BLaER1 treated with 17β-estradiol and CSF1 and Interleukin-3, amounts not matched to agents 10 nM and 100 nM (cell line): ENCODE measurements at regions not wholly inside any gene's neighbourhood (a gene's known extent, or its start where the extent isn't known, plus 50 kb on each side); places are given as distances from the start of the nearest gene placed in this dataset.
A peak's percentile ranks its signal among the peaks of the same experiment; 100 is the strongest.
"Not testable (repeated sequence)": the region's sequence is repeated elsewhere in the genome, so short reads cannot be mapped to it uniquely, and the experiment has no call there.

Source experiments
- H3K27ac ChIP-seq, 11 experiments: shearing (Covaris generic); formaldehyde crosslinking; 2 replicates each; pipeline ENCODE4 v1.8.1; 2022
- H3K27me3 ChIP-seq, 11 experiments: shearing (Covaris generic); formaldehyde crosslinking; 2 replicates each; pipeline ENCODE4 v1.8.1; 2022
- H3K36me3 ChIP-seq, 11 experiments: shearing (Covaris generic); formaldehyde crosslinking; 2 replicates each; pipeline ENCODE4 v1.8.1; 2022
- H3K4me1 ChIP-seq, 10 experiments: shearing (Covaris generic); formaldehyde crosslinking; 2 replicates each; pipeline ENCODE4 v1.8.1; 2022
- H3K4me2 ChIP-seq, 11 experiments: shearing (Covaris generic); formaldehyde crosslinking; 2 replicates each; pipeline ENCODE4 v1.8.1; 2022
- H3K4me3 ChIP-seq, 10 experiments: shearing (Covaris generic); formaldehyde crosslinking; 2 replicates each; pipeline ENCODE4 v1.8.1; 2022
- H3K9ac ChIP-seq, 11 experiments: shearing (Covaris generic); formaldehyde crosslinking; 2 replicates each; pipeline ENCODE4 v1.8.1; 2022
- H3K9me3 ChIP-seq, 11 experiments: shearing (Covaris generic); formaldehyde crosslinking; replicated peaks in 1 of 11; 2 replicates each; pipeline ENCODE4 v1.8.1; 2022
- H4K20me1 ChIP-seq, 11 experiments: shearing (Covaris generic); formaldehyde crosslinking; 2 replicates each; pipeline ENCODE4 v1.8.1; 2022
- Cebpa-rat ChIP-seq, 11 experiments: shearing (Covaris generic); IDR thresholded peaks; 2 replicates each; pipeline ENCODE4 v1.8.1; 2022

GRCh38 chr15:30816430-30816829 lies 87.3 kb upstream of the FAN1 start:
- 0 out of 20 replicates have a peak, but pooled peaks cover 0 to 3% (median 0%) of the 10 kb centered on the region in 10 experiments for H3K4me1 ChIP-seq
- no peak overlapping the region for H3K4me2 ChIP-seq
- H3K27me3 ChIP-seq: no peaks in the 10 kb centered on the region
- H3K27ac ChIP-seq: no peak overlapping the region
- no peaks in the 10 kb centered on the region for H3K36me3 ChIP-seq
- no peaks in the 10 kb centered on the region for H3K9me3 ChIP-seq
- H3K4me3 ChIP-seq: no peak overlapping the region
- H3K9ac ChIP-seq: no peak overlapping the region
- no peaks in the 10 kb centered on the region for H4K20me1 ChIP-seq
- TF ChIP-seq Cebpa-rat (IDR thresholded peaks at IDR 0.05): no peak

- Histone ChIP-seq H3K4me1 (peaks cover 0 to 11% (median 6%) of the 10 kb centered on the region in 10 experiments; a peak in 13 of 20 replicates), H3K4me2 (peak overlapping the region in 7 of 11 experiments; percentile 12 to 40 (median 31); a peak in 7 of 22 replicates)
- not testable (repeated sequence) for H3K27ac ChIP-seq, H3K9ac ChIP-seq, H3K9me3 ChIP-seq, H4K20me1 ChIP-seq, H3K36me3 ChIP-seq, H3K4me3 ChIP-seq, H3K27me3 ChIP-seq
Measured at GRCh38 chr15:30823068-30823813, 80.5 kb upstream of the FAN1 start.

GRCh38 chr15:30824518-30825195 lies 79.1 kb upstream of the FAN1 start:
- no peaks in the 10 kb centered on the region for H3K36me3 ChIP-seq
- H3K27me3 ChIP-seq: no peaks in the 10 kb centered on the region
- H3K27ac ChIP-seq: no peak overlapping the region
- H3K4me3 ChIP-seq: no peak overlapping the region
- no peak overlapping the region for H3K4me2 ChIP-seq
- H3K4me1 ChIP-seq: peaks cover 0 to 11% (median 6%) of the 10 kb centered on the region in 10 experiments; a peak in 13 of 20 replicates
- no peak overlapping the region for H3K9ac ChIP-seq
- H3K9me3 ChIP-seq: no peaks in the 10 kb centered on the region
- no peak for TF ChIP-seq Cebpa-rat (IDR thresholded peaks at IDR 0.05)
- H4K20me1 ChIP-seq: no peaks in the 10 kb centered on the region

- H4K20me1 ChIP-seq: no peaks in the 10 kb centered on the region
- peaks cover 0 to 11% (median 6%) of the 10 kb centered on the region in 10 experiments; a peak in 13 of 20 replicates for H3K4me1 ChIP-seq
- H3K4me3 ChIP-seq: no peak overlapping the region
- H3K9me3 ChIP-seq: no peaks in the 10 kb centered on the region
- no peaks in the 10 kb centered on the region for H3K27me3 ChIP-seq
- H3K4me2 ChIP-seq: no peak overlapping the region
- no peak for TF ChIP-seq Cebpa-rat (IDR thresholded peaks at IDR 0.05)
- no peak overlapping the region for H3K9ac ChIP-seq
- H3K27ac ChIP-seq: no peak overlapping the region
- H3K36me3 ChIP-seq: no peaks in the 10 kb centered on the region
Measured at GRCh38 chr15:30827625-30828303, 76.0 kb upstream of the FAN1 start.

GRCh38 chr15:30828304-30828639 lies 75.4 kb upstream of the FAN1 start:
- not testable (repeated sequence) for H3K4me3 ChIP-seq, H3K4me1 ChIP-seq, H3K9me3 ChIP-seq, H3K36me3 ChIP-seq, H3K27me3 ChIP-seq, H3K4me2 ChIP-seq, H3K9ac ChIP-seq, H3K27ac ChIP-seq, H4K20me1 ChIP-seq

GRCh38 chr15:30830961-30831360 lies 72.8 kb upstream of the FAN1 start:
- H3K27me3 ChIP-seq: no peaks in the 10 kb centered on the region
- H3K36me3 ChIP-seq: no peaks in the 10 kb centered on the region
- H3K4me3 ChIP-seq: no peak overlapping the region
- no peak for TF ChIP-seq Cebpa-rat (IDR thresholded peaks at IDR 0.05)
- no peaks in the 10 kb centered on the region for H4K20me1 ChIP-seq
- H3K4me2 ChIP-seq: no peak overlapping the region
- no peak overlapping the region for H3K9ac ChIP-seq
- H3K4me1 ChIP-seq: no peaks in the 10 kb centered on the region
- H3K9me3 ChIP-seq: no peaks in the 10 kb centered on the region
- H3K27ac ChIP-seq: no peak overlapping the region

GRCh38 chr15:30833379-30833778 lies 70.3 kb upstream of the FAN1 start:
- not testable (repeated sequence) for H3K27me3 ChIP-seq, H4K20me1 ChIP-seq, H3K9ac ChIP-seq, H3K4me2 ChIP-seq, H3K9me3 ChIP-seq, H3K27ac ChIP-seq, H3K36me3 ChIP-seq, H3K4me1 ChIP-seq, H3K4me3 ChIP-seq

GRCh38 chr15:30841639-30842038 lies 62.1 kb upstream of the FAN1 start:
- H3K9ac ChIP-seq, H3K4me2 ChIP-seq, H3K27ac ChIP-seq, H3K27me3 ChIP-seq, H3K9me3 ChIP-seq, H3K36me3 ChIP-seq, H4K20me1 ChIP-seq, H3K4me3 ChIP-seq: not testable (repeated sequence)
- peaks cover 6 to 11% (median 8%) of the 10 kb centered on the region in 10 experiments; a peak in 18 of 20 replicates for H3K4me1 ChIP-seq

GRCh38 chr15:30842798-30843472 lies 60.8 kb upstream of the FAN1 start:
- H3K27me3 ChIP-seq, H3K9ac ChIP-seq, H3K4me3 ChIP-seq, H4K20me1 ChIP-seq, H3K27ac ChIP-seq, H3K9me3 ChIP-seq, H3K36me3 ChIP-seq: not testable (repeated sequence)
- Histone ChIP-seq H3K4me2 (peak overlapping the region in 10 of 11 experiments; percentile 18 to 75 (median 42); a peak in 17 of 22 replicates), H3K4me1 (peaks cover 6 to 11% (median 8%) of the 10 kb centered on the region in 10 experiments; a peak in 18 of 20 replicates)

GRCh38 chr15:30845536-30845935 lies 58.2 kb upstream of the FAN1 start:
- H3K9me3 ChIP-seq, H3K27ac ChIP-seq, H3K9ac ChIP-seq, H4K20me1 ChIP-seq, H3K4me2 ChIP-seq, H3K27me3 ChIP-seq, H3K36me3 ChIP-seq, H3K4me3 ChIP-seq: not testable (repeated sequence)
- peaks cover 6 to 11% (median 8%) of the 10 kb centered on the region in 10 experiments; a peak in 18 of 20 replicates for H3K4me1 ChIP-seq
